ENCODE measurements at regions not wholly inside any gene's neighbourhood (a gene's known extent, or its start where the extent isn't known, plus 50 kb on each side); places are given as distances from the start of the nearest gene placed in this dataset.

- TF ChIP-seq CTCF (IDR thresholded peaks at IDR 0.05), result no peak
- TF ChIP-seq POLR2A (IDR thresholded peaks at IDR 0.05), result no peak
Observed at GRCh38 chr1:88333086-88333695, 350.9 kb upstream of the PKN2 start.

Data from lower leg skin (tissue), 3 donors.